ENCODE measurements at regions not wholly inside any gene's neighbourhood (a gene's known extent, or its start where the extent isn't known, plus 50 kb on each side); places are given as distances from the start of the nearest gene placed in this dataset.

DNA sequence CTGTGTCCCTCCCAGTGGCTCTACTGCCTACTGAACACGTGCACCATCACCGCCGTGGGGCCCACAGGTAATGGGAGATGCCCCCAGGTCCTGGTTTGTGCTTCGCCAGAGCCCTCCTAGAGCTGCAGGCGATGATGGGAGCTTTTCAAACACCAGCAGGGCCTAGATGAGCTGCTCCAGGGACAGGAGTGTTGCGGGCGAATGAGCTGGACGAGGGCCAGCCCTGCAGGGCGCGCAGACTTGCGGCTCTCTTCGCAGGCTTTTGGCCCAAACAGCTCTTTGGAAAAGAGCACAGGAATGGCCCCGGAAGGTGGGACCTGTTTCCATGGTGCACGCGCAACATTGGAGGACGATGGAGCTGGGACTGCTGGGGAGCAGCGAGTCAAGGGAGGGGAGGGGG is 409.3 kb upstream of the SULF2 start:
- DNase-seq: peak; percentile 42

DNA sequence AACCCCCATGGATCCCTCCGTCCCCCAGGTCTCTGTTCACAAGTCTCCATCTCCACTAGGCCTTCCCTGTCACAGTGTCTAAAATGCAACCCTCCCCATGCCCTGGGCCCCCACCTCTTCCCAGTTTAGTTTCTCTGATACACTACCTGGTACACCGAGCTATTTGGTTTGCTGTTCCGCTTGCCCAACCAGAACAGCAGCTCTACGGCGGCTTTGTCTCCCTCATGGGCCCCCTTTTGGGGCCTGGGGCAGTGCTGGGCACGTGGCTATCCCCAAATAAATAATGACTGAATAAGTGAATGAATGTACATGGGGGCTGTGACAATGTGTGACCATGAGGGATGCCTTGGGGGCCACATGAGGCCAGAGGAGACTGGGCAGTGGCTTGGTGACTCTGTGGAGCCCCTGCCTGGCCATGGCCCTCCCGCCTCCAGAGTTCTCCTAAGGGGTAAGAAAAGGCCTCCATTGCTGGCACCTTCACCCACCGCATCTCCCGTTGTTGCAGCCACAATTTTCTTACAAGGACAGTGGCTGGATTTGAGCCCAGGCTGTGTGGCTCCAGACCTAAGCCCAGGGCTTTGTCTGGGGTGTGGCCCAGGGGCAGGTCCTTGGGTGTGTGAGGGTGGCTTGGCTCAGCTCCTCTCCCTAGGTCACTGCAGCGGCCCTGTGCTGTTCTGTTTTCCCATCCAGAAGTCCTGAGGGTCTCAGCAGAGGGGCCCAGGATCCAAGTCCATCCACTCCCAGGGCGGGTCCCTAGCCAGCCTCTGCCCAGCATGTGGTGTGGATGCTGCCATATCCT is 408.5 kb upstream of the SULF2 start:
- DNase-seq: no peak

DNA sequence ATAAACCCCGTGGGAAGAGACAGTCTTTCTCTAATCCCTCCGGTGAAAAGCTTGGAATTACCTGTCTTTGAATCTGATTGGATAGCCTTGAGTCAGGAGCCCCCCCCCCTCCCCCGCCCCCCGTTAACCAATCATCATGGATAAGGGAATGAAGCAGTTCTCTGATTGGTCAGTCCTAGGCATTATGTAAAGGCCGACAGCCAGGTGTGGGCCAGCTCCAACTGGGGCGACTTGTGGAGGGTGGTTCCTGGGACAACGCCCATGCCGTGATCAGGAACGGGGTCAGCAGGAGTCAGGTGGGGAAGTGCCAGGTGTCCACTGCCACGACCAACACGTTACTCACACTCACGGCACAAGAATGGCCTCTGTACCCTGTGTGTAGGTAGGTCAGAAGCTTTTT is 406.8 kb upstream of the SULF2 start:
- no peak for DNase-seq

DNA sequence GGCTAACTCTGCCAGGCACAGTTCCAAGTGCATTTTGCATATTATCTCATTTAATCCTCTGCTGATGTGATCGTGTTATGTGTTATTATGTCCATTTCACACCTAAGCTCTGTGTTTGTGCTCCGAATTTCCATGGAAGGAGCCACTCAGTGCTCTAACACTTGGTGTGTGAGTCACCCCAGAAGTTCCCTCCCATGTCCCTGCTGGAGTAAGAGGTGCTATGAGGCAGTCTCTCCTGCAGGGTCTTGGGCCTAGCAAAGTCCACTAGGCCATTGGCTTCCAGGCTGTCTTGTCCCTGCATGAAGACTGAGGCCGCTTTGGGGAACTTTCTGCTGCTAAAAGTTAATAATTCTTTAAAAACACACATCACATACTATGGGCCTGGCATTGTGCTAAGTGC is 405.9 kb upstream of the SULF2 start:
- no peak for DNase-seq

DNA sequence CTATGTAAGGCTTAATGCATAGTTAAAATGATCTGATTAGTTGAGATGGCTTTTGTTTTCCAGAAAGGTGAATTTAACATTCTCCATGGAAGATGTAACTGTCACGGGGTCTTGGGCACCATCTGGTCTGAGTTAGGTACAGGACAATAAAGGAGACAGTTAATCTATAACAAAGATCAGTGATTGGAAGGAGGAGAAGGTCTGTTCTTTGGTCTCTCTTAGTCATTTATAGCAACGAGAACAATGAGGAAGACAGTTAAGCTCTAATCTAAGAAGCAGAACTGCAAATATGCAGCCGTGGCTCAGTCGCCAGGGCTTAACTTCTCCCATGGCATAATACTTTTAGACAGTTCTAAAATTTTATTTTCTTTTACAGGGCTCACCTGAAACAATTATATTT is 405.5 kb upstream of the SULF2 start:
- DNase-seq: no peak

DNA sequence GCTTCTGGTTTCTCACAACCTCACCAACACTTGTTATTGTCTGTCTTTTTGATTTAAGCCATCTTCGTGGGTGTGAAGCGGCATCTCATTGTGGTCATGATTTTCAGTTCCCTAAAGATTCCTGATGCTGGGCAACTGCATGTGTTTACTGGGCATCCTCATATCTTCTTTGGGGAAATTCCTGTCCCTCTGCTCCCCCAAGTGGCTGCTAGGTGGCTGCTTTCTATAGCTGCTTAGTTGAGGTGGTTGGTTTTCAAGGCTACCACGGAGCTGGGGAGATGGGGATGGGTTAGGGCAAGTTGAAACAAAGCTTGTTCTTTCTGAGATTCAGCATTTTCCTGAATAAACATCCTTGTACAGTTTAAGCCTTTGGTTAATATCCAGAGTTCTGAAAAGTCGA is 403.9 kb upstream of the SULF2 start:
- DNase-seq: no peak

DNA sequence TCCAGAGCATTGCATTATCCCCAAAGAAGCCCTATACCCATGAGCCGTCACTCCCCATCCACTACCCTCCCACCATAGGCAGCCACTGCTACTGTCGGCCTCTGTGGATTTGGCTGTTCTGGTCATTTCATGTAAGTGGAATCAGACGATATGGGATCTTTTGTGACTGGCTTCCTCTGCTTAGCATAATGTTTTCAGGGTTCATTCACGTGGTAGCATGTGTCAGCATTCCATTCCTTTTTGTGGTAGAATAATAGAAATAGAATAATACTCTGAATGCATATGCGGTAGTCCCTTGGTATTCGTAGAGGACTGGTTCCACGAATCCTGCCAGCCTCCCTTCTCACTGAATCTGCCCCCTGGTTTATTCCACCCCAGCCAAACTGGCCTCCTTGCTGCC is 402.6 kb upstream of the SULF2 start:
- no peak for DNase-seq

DNA sequence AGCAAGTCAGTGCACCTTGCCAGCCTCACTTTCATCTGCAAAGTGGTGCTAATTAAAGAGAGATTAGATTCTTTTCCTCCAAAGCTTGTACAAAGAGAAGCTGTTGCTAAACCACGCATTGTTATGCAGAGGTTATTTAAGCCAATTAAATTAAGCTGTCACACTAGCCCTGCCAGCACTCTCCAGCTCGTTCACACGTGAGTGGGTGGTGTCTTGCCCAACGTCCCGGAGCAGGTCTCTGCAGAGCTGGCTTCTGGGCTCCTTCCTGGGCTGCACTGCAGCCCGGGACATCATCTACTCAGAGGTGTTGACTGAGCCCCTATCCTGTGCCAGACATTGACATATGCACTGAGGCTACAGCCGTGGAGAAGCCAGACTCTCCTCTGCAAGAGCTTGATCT is 401.6 kb upstream of the SULF2 start:
- DNase-seq: no peak

DNA sequence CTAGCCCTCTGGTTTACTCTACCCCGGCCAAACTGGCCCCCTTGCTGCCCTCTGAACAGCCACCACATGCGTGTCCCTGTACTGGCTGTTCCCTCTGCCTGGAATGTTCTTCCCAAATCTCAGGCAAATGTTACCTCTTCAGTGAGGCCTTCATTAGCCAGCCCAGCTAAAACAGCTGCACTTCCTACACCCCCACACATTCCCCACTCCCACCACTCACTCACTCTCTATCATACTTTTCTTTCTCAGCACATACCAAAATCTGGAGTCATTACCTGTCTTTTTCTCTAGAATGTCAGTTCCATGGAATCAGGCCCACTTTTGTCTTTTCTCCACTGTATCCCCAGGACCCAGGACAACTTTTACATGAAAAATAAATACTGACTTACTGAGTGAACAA is 401.2 kb upstream of the SULF2 start:
- DNase-seq: no peak

DNA sequence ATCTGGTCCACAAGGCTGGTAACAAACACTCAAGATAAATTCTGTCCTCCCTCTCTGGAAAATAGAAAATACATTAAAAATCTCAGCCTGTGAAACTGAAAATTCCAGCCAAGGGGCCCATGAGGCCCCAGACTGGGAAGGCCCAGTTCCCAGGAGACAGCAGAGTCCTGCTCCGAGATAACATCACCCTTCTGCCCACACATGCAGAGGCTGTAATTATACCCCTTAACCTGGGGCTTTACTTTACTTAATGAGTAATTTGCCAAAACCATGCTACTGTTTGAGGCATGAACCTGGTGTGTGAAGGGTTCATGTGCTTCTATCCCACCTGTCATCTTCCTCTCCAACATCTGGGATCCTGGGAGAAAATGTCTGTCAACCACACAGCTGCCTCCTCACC is 398.9 kb upstream of the SULF2 start:
- DNase-seq: no peak

DNA sequence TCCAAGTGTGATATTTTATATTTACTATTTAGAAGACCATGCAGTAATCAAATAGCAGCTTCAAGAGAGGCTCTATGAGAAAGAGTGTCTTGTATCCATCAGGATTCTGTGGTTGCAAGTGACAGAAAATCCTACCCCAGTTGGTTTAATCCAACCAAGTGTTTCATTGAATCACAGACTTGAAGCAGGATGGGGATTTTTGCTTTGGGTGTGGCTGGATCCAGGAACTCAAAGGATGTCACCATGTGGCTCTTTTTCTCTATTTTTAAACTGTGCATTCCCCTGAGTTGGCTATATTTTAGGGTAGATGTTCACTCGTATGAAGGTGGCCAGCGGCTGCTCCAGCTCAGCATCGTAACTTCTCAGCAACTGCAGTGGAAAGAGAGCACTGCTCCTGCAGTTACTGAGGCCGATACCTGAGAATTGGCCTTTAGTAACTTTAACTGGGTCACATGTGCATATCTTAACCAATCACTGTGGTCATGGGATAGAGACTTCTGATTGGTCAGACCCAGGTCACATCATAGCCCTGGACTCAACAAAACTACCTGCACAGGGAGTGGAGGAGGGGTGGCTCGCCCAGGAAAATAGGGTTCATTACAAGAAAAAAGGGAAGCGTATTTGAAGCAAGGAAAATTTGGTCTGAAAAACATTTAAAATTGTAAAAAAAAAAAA is 396.1 kb upstream of the SULF2 start:
- DNase-seq: no peak

DNA sequence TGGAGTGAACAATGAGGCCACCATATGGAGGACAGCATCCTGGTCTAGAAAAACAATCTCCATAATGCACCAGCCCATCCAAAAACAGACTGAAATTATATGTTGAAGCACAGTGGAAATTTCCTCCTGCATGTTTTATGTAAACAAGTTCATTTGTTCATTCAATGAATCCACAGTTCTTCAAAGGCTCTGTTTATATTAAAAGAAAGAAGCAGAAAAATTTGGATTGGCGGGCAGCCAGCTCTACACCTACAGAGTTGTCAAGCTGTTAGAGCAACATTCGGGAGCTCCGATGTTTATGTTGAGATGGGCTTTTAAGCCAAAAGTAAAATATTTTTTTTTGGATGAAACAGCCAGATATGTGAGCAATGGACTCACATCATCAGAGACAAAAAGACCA is 395.3 kb upstream of the SULF2 start:
- peak; percentile 27 for DNase-seq

DNA sequence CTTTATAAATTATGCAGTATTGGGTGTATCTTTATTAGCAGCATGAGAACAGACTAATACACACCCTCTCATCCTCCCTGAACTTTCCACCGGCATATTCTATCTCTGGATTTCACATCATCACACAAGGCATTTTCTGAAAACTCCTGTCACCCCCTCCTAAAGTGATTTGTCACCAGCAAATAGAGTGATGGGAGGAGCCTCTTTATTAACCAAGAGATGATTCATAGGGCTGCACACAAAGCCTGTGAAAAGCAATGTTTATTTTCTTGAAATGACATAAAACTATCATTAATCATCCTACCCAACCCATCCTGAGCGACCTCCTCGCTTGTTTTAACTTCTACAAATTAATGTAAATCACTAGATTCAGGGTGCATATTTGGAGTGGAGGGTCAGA is 394.7 kb upstream of the SULF2 start:
- no peak for DNase-seq

DNA sequence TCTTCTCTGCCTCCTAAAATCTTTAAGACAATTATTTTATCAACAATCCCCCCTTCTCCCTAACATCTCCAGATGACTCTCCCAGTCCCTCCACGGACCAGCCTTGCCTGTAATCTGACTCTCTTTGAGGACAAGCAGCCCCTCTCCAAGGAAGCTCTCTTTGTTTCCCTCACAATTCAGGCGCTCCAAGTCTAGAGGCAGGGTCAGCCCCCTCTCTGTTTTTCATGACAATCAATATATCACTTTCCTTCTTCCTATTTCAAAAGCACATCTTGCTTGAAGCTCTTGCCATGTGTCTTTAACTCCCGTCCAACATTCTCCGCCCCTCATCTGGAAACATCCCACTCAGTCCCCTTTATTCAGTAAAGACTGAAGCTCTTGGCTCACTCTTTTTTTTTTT is 393.4 kb upstream of the SULF2 start:
- no peak for DNase-seq

DNA sequence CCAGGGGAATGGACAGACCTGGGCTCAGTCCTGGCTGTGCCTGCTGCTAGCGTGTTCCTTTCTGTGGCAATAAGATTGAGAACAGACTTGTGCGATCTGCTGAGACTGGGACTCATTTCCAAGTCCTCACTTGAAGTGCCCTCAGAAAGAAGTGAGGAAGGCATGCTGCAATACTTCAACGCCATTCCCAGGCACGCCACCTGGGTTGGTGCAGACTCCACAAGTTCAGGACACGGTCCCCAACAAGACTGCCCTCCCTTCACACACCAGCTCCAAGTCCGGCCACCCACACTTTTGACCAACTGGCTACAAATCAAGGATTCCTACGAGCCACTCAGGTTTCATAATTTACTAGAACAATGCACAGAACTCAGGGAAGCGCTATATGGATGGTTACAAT is 391.8 kb upstream of the SULF2 start:
- no peak for DNase-seq

DNA sequence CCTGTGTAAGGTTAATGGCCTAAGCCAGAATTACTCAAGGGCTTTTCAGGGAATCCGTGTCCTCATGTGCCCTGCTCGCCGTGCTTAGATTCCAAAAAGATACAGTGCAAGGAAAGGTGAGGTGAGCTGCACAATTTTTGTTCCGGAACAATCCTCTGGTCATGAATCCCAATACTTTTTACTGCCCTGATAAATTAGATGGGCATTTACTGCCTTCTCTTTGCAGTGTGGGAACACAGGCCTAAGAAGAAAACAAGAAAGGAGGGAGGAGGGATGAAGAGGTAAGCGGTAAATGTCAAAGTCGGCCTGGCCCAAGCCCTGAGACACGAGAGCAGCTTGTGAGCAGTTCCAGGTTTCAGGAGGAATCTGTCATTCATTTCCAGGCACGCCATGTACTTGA is 390.9 kb upstream of the SULF2 start:
- no peak for DNase-seq

DNA sequence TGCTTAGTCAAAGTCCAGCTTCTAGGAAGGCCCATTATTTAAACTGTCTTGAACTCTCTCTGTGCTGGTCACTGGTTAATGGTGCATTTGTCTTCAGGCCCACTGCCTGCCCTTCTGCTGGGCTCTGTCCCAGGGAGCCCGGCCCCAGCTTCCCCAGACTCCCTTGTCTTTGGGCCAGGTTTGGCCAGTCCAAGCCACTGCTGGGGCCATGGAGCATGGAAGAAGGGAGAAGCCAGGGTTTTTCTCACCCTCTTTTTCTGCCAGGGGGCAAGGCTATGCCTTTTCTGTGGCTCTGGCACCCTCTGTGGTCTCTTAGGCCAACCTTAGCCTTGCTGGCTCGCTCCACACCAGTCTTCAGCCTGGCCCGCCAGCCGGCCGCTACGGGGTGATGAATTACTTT is 390.0 kb upstream of the SULF2 start:
- DNase-seq: no peak

DNA sequence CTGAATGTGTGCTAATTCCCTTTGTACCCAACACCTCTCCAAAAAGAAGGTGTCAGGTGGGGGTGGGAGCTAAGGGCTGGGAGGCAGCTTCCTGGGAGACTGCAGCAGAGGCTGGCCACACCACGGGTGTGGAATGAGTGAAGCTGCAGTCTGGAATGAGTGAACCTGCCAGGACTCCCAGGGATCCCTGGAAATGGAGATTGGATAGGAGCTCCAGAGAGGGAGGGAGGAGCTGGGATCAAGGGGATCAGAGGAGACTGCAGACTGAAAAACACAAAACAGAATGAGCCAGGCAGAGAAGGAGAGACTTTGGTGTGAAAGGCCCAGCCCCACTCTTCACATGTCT is 387.0 kb upstream of the SULF2 start:
- no peak for DNase-seq

DNA sequence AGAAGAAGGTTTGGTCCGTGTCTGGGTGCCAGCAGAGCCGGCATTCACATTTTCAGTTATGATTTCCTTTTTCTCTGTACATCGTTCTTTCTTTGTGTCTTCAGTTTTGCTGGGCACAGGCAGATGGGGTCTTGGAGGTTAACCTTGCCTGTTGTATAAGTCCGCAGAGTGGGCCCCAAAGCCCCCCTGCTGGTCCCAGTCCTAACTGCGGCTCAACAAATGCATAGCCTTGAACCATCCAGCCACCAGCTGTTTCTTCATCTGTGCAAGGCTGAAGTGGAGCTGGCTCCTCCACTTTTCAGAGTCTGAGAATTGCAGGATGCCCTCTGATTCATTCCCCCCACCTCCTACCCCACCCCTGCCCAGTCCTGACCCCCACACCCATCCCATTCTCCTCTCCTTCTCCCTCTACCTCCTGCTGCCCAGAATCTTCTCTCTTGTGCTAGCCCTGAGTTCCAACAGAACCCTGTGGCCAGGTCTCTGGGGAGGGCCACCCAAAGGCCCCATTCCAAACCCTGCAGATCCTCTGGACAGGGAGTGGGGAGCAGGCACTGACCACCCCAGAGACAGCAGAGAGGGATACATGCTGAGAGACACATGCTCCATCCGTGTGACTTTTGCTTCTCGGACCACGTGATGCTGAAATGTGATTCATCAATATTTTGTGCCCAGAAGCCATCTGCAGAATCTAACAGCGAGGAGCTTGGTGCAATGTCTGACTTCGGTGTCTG is 386.5 kb upstream of the SULF2 start:
- no peak for DNase-seq

DNA sequence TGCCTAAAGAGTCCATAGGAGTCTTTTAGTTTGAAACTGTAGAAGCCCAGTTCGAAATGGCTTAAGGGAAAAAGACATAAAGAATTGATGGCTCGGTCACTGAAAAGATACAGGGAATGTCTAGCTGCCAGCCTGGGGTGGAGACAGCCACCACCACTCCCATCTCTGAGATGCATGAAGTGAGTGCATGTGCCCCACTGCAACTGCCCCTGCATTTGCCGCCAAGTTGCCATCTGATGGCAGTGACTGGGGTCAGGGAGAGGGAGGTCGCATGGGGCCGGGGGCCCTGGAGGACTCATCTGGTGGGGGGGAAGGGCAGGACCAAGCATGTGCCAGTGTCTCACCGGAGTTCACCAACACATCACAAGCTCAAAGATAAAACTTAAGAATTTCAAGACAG is 385.8 kb upstream of the SULF2 start:
- DNase-seq: no peak

DNA sequence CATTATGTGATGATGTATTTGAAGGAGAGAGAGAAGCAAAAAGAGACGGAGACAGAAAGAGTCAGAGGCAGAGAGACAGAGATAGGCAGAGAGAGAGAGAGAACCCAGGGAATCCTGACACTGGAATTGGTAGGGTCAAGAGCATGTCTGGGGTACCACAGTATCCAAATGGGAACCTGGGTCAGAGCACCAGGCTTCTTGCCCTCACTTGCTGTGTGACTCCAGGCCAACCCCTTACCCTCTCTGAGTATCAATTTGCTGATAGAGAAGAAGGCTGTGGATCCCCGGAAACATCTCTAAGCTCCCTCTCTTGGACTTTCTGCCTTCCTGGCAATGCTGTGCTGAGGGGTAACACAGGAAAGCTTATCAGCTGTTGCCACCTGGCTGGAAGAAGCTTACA is 385.3 kb upstream of the SULF2 start:
- DNase-seq: no peak

DNA sequence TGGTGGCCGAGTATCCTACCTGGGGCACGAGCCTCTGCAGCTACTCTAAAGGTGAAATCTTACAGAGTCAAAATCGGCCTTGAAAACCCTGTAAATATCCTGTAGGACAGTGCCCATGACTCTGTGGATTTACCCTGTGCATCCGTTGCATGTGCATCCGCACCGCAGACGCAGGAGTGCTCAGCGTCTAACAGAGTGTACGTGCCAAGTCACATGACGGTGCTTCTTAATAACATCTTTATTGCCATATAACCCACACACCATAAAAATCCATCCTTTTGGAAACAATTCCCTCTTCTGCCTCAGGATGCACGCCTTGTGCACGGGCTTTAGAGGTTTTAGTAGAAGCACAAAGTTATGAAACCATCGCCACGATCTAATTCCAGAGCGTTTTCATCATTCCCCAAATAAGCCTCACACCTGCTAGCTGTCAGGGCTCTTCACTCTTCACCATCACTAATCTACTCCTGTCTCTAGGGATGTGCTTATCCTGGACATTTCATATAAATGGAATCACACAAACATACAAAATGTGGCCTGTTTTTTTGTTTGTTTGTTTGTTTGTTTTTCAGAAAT is 384.5 kb upstream of the SULF2 start:
- DNase-seq: no peak

DNA sequence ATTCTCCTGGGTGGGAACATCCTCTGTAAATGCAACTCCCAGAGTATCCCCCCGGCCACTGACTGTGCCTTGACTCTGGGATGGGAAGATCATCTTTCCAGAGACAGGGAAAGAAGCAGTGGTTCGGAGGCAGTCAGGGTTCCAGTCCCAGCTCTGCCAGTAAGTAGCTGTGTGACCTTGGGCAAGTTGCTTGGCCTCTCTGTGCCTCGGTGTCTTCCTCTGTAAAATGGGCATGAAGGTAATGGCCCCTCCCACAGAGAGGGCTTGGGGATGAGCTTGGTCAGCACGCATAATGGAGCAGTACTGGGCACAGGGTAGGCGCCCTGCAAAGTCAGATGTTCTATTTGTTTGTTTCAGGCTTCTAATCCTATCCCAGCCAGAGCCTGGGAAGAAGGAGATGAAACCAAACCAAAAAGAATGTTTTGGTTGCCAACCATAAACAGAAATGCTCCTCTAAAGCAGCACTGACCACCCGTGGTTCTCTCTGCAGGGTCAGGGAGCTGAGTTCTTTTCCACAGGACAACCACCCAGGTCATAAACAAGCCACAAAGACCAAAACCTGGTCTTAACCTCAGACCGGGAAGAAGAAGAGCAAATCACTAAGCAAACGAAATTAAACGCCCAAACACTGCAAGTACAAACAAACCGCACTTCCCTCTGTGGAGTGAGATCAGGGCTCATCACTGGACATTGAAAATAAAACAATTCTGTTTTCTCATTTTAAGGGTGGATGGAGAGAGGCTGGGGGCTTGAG is 381.0 kb upstream of the SULF2 start:
- no peak for DNase-seq

DNA sequence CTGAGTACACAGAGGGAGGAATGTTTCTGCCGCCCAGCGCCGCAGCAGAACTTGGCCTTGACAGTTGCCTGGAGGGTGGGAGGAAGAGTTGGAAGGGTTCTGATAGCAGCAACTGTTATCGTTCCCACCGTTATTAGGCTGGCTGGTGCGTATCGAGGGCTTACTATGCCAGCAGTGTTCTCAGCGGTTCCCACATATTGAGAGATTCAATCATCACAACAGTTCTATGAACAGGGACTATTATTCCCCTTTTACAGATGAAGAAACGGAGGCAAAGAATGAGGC is 380.1 kb upstream of the SULF2 start:
- no peak for DNase-seq

All from NCI-H1105 (cell line).